Neural cell (in vitro differentiated cells): ENCODE measurements at regions not wholly inside any gene's neighbourhood (a gene's known extent, or its start where the extent isn't known, plus 50 kb on each side); places are given as distances from the start of the nearest gene placed in this dataset.

Source experiments
- H2AFZ ChIP-seq: fragments of 200-600, 300-800 bp; sonication (generic), shearing (Covaris generic); 2 replicates; pipeline ENCODE4 v1.6.0; 2014; ENCODE audit warnings: low read depth, mild to moderate bottlenecking, antibody characterized with exemption, low read length, moderate library complexity
- H3F3A ChIP-seq: fragments of 200-600 bp; shearing (Covaris generic); 2 replicates; pipeline ENCODE4 v1.6.1; 2016; ENCODE audit warnings: mild to moderate bottlenecking, moderate library complexity, mixed read lengths, antibody characterized with exemption, low read length; ENCODE audit not compliant: insufficient read depth, poor library complexity, severe bottlenecking
- H3K27ac ChIP-seq: fragments of 200-600, 300-800 bp; sonication (generic), shearing (Covaris generic); 2 replicates; pipeline ENCODE4 v1.5.1; 2014; ENCODE audit warnings: mild to moderate bottlenecking, low read length, moderate library complexity
- H3K27me3 ChIP-seq: fragments of 300-800, 200-600 bp; sonication (generic), shearing (Covaris generic); 2 replicates; pipeline ENCODE4 v1.6.0; 2014; ENCODE audit warnings: mild to moderate bottlenecking, low read depth, low read length, moderate library complexity; ENCODE audit not compliant: insufficient read depth
- H3K36me3 ChIP-seq: fragments of 300-800, 200-600 bp; sonication (generic), shearing (Covaris generic); 2 replicates; pipeline ENCODE4 v1.5.1; 2014; ENCODE audit warnings: mild to moderate bottlenecking, antibody characterized with exemption, low read length, moderate library complexity; ENCODE audit not compliant: insufficient read depth
- H3K4me2 ChIP-seq: fragments of 300-800, 200-600 bp; sonication (generic), shearing (Covaris generic); 2 replicates; pipeline ENCODE4 v1.6.0; 2014; ENCODE audit warnings: mild to moderate bottlenecking, low read length
- H3K4me3 ChIP-seq: fragments of 300-800, 200-600 bp; sonication (generic), shearing (Covaris generic); 2 replicates; pipeline ENCODE4 v1.5.1; 2014; ENCODE audit warnings: mild to moderate bottlenecking, low read length, moderate library complexity
- H3K79me2 ChIP-seq: fragments of 200-600 bp; shearing (Covaris generic); replicated peaks from 2 replicates; pipeline ENCODE4 v1.6.0; 2014; ENCODE audit warnings: mild to moderate bottlenecking, low read length, moderate library complexity; ENCODE audit not compliant: insufficient read depth
- H3K9ac ChIP-seq: fragments of 300-800, 200-600 bp; sonication (generic), shearing (Covaris generic); 2 replicates; pipeline ENCODE4 v1.6.1; 2016; ENCODE audit warnings: mild to moderate bottlenecking, low read length, mixed read lengths
- H3K9me2 ChIP-seq: fragments of 200-600 bp; shearing (Covaris generic); 2 replicates; pipeline ENCODE4 v1.6.1; 2016; ENCODE audit warnings: mild to moderate bottlenecking, low read length, mixed read lengths; ENCODE audit not compliant: insufficient read depth
- H3K9me3 ChIP-seq: fragments of 200-600, 300-800 bp; sonication (generic), shearing (Covaris generic); 2 replicates; pipeline ENCODE4 v1.6.1; 2016; ENCODE audit warnings: mild to moderate bottlenecking, mixed run types, low read length, moderate library complexity, mixed read lengths
- H4K20me1 ChIP-seq: fragments of 200-600 bp; shearing (Covaris generic); 2 replicates; pipeline ENCODE4 v1.6.1; 2016; ENCODE audit warnings: mild to moderate bottlenecking, mixed run types; ENCODE audit not compliant: insufficient read depth
- CTCF ChIP-seq: fragments of 450-650 bp; IDR thresholded peaks from 2 replicates; pipeline ENCODE4 v1.5.1; 2014; ENCODE audit warnings: antibody characterized with exemption, mild to moderate bottlenecking, moderate library complexity; ENCODE audit not compliant: poor library complexity, severe bottlenecking
- EP300 ChIP-seq: fragments of 450-650 bp; conservative IDR thresholded peaks from 2 replicates; pipeline ENCODE4 v1.6.1; 2014; ENCODE audit warnings: antibody characterized with exemption, mild to moderate bottlenecking, moderate library complexity; ENCODE audit not compliant: poor library complexity, severe bottlenecking
- EZH2 ChIP-seq: fragments of 200-600, 300-800 bp; shearing (Covaris generic), sonication (generic); IDR thresholded peaks from 2 replicates; pipeline ENCODE4 v1.6.1; 2014; ENCODE audit warnings: antibody characterized with exemption, low read length, borderline replicate concordance, mild to moderate bottlenecking; ENCODE audit not compliant: insufficient read depth, poor library complexity, severe bottlenecking
- MXI1 ChIP-seq: fragments of 450-650 bp; conservative IDR thresholded peaks from 2 replicates; pipeline ENCODE4 v1.6.1; 2014; ENCODE audit warnings: antibody characterized with exemption, mild to moderate bottlenecking; ENCODE audit not compliant: poor library complexity, severe bottlenecking
- POLR2AphosphoS5 ChIP-seq: IDR thresholded peaks from 2 replicates; pipeline ENCODE4 v1.6.1; 2012
- RAD21 ChIP-seq: fragments of 450-650 bp; conservative IDR thresholded peaks from 2 replicates; pipeline ENCODE4 v1.6.1; 2014; ENCODE audit warnings: antibody characterized with exemption, mild to moderate bottlenecking, moderate library complexity
- REST ChIP-seq: IDR thresholded peaks from 2 replicates; pipeline ENCODE4 v1.6.1; 2012; ENCODE audit warnings: borderline replicate concordance
- SMC3 ChIP-seq: fragments of 450-650 bp; conservative IDR thresholded peaks from 2 replicates; pipeline ENCODE4 v1.6.1; 2014; ENCODE audit warnings: antibody characterized with exemption, mild to moderate bottlenecking, moderate library complexity; ENCODE audit not compliant: poor library complexity
- TAF1 ChIP-seq: IDR thresholded peaks from 2 replicates; pipeline ENCODE4 v1.6.1; 2012; ENCODE audit warnings: low read depth

GRCh38 chr9:13503599-13503998 is 224.1 kb upstream of the MPDZ start:
- H3K27ac ChIP-seq, result no peak overlapping the region
- no peaks in the 10 kb centered on the region for H3K9me3 ChIP-seq
- no peak overlapping the region for H3K4me2 ChIP-seq
- H3K36me3 ChIP-seq, result no peaks in the 10 kb centered on the region
- no peaks in the 10 kb centered on the region for H4K20me1 ChIP-seq
- no peaks in the 10 kb centered on the region for H3K27me3 ChIP-seq
- no peak overlapping the region for H3K9ac ChIP-seq
- H3F3A ChIP-seq, result no peaks in the 10 kb centered on the region
- H2AFZ ChIP-seq, result no peak overlapping the region
- TF ChIP-seq POLR2AphosphoS5 (no peak), REST (no peak), MXI1 (no peak), TAF1 (no peak)
- no peaks in the 10 kb centered on the region for H3K79me2 ChIP-seq
- H3K9me2 ChIP-seq, result no peaks in the 10 kb centered on the region
- H3K4me3 ChIP-seq, result no peak overlapping the region

GRCh38 chr9:13502484-13502883 is 223.0 kb upstream of the MPDZ start:
- no peaks in the 10 kb centered on the region for H4K20me1 ChIP-seq
- no peaks in the 10 kb centered on the region for H3K27me3 ChIP-seq
- TF ChIP-seq MXI1 (no peak), CTCF (no peak), SMC3 (no peak), RAD21 (no peak), EP300 (no peak), EZH2 (no peak), REST (no peak), TAF1 (no peak), POLR2AphosphoS5 (no peak)

More at GRCh38 chr9:13502484-13502883, 223.0 kb upstream of the MPDZ start:
- Histone ChIP-seq H3K9me3 (no peaks in the 10 kb centered on the region), H3K9me2 (no peaks in the 10 kb centered on the region), H3K79me2 (no peaks in the 10 kb centered on the region), H2AFZ (no peak overlapping the region), H3K27ac (no peak overlapping the region), H3K9ac (no peak overlapping the region), H3F3A (no peaks in the 10 kb centered on the region), H3K4me3 (no peak overlapping the region), H3K4me2 (no peak overlapping the region), H3K36me3 (no peaks in the 10 kb centered on the region)
